GM20000 (cell line): ENCODE measurements at regions not wholly inside any gene's neighbourhood (a gene's known extent, or its start where the extent isn't known, plus 50 kb on each side); places are given as distances from the start of the nearest gene placed in this dataset.

Experiments used
- DNase-seq: peaks from one replicate; pipeline ENCODE4 v3.0.0; 2012; ENCODE audit warnings: low spot score
- CTCF ChIP-seq: IDR thresholded peaks from 2 replicates; pipeline ENCODE4 v1.5.1; 2012; ENCODE audit warnings: mild to moderate bottlenecking, control low read depth; ENCODE audit errors: extremely low read depth, missing control alignments

GRCh38 chr13:26502826-26503225, 54.7 kb upstream of the WASF3 start:
- DNase-seq, result no peak
- TF ChIP-seq CTCF, result no peak

- DNase-seq, result no peak
- TF ChIP-seq CTCF, result no peak
Measured at GRCh38 chr13:26503826-26504594, 53.5 kb upstream of the WASF3 start.
